H1 (cell line): ENCODE measurements at regions not wholly inside any gene's neighbourhood (a gene's known extent, or its start where the extent isn't known, plus 50 kb on each side); places are given as distances from the start of the nearest gene placed in this dataset.

Experiments
- CTCF ChIA-PET: fragments of 300-600 bp; sonication (Branson Sonifier 250); formaldehyde crosslinking; loops from one replicate; lab custom pipeline; 2021; ENCODE audit not compliant: partially characterized antibody; lab: Charles Lee
- POLR2A ChIA-PET: fragments of 300-600 bp; sonication (Branson Sonifier 250); formaldehyde crosslinking; loops from one replicate; lab custom pipeline; 2021; ENCODE audit warnings: inconsistent platforms; ENCODE audit not compliant: partially characterized antibody; lab: Charles Lee
- DNase-seq, 2 experiments: peaks; one replicate each; pipeline versions ENCODE4 v3.0.0 to v3.0.0-alpha.2; 2010 to 2022; ENCODE audit warnings: low spot score in 2 of 2, low read depth in 1 of 2, mixed read lengths in 1 of 2
- FAIRE-seq: peaks from 2 replicates; lab custom pipeline; 2011; peaks lifted over from hg19 to GRCh38; lab: Jason Lieb, UNC
- H2AFZ ChIP-seq: 2 replicates; pipeline ENCODE4 v1.8.1; 2012; ENCODE audit warnings: low read length, inconsistent platforms
- H2AK5ac ChIP-seq: 2 replicates; pipeline ENCODE4 v1.6.1; 2013; ENCODE audit warnings: low read depth, low read length
- H2BK120ac ChIP-seq: replicated peaks from 2 replicates; pipeline ENCODE3; 2013; ENCODE audit warnings: low read depth, low read length, inconsistent platforms
- H2BK12ac ChIP-seq: 2 replicates; pipeline ENCODE4 v1.6.1; 2013; ENCODE audit warnings: low read depth, low read length
- H2BK15ac ChIP-seq: 2 replicates; pipeline ENCODE4 v1.6.1; 2013; ENCODE audit warnings: low read length
- H2BK20ac ChIP-seq: 2 replicates; pipeline ENCODE4 v1.6.1; 2013; ENCODE audit warnings: low read length
- H2BK5ac ChIP-seq: 2 replicates; pipeline ENCODE4 v1.6.1; 2013; ENCODE audit warnings: low read depth, low read length
- H3K14ac ChIP-seq: 2 replicates; pipeline ENCODE4 v1.6.1; 2013; ENCODE audit warnings: inconsistent platforms; ENCODE audit not compliant: insufficient read length
- H3K18ac ChIP-seq: 2 replicates; pipeline ENCODE4 v1.6.1; 2013; ENCODE audit warnings: low read length; ENCODE audit errors: extremely low read depth
- H3K23ac ChIP-seq: 2 replicates; pipeline ENCODE4 v1.6.1; 2013; ENCODE audit warnings: inconsistent platforms; ENCODE audit not compliant: insufficient read length
- H3K23me2 ChIP-seq: 2 replicates; pipeline ENCODE4 v1.6.1; 2013; ENCODE audit warnings: low read depth, low read length
- H3K27ac ChIP-seq: 2 replicates; pipeline ENCODE4 v1.6.1; 2011; ENCODE audit warnings: low read depth, low read length, inconsistent platforms
- H3K27me3 ChIP-seq, 4 experiments: replicated peaks in 1 of 4; 1 replicate in 1 of 4; 2 replicates in 3 of 4; pipeline versions ENCODE4 v1.6.1 to v1.8.1; 2011 to 2013; ENCODE audit warnings: low read length in 3 of 4, mild to moderate bottlenecking in 3 of 4, inconsistent platforms in 2 of 4, mixed read lengths in 2 of 4, moderate library complexity in 1 of 4; ENCODE audit not compliant: control insufficient read depth in 3 of 4, insufficient read depth in 3 of 4; ENCODE audit errors: extremely low read depth in 1 of 4
- H3K36me3 ChIP-seq, 4 experiments: 2 replicates each; pipeline versions ENCODE4 v1.6.1 to v1.8.1; 2011 to 2013; ENCODE audit warnings: mild to moderate bottlenecking in 4 of 4, low read length in 3 of 4, moderate library complexity in 2 of 4, control low read depth in 1 of 4, inconsistent platforms in 1 of 4; ENCODE audit not compliant: insufficient read depth in 4 of 4, control insufficient read depth in 2 of 4
- H3K4ac ChIP-seq: replicated peaks from 2 replicates; pipeline ENCODE3; 2013; ENCODE audit warnings: low read length, low read depth, mixed read lengths, inconsistent platforms; ENCODE audit not compliant: insufficient read length
- H3K4me1 ChIP-seq, 4 experiments: replicated peaks in 1 of 4; 1 replicate in 1 of 4; 2 replicates in 3 of 4; pipeline versions ENCODE4 v1.6.1 to v1.8.1; 2011 to 2013; ENCODE audit warnings: low read length in 3 of 4, inconsistent platforms in 2 of 4, mixed read lengths in 1 of 4; ENCODE audit not compliant: insufficient read depth in 4 of 4, control insufficient read depth in 3 of 4
- H3K4me2 ChIP-seq, 2 experiments: 2 replicates each; pipeline versions ENCODE4 v1.6.1 to v1.8.1; 2011 to 2013; ENCODE audit warnings: low read depth in 2 of 2, low read length in 2 of 2, control low read depth in 1 of 2, inconsistent platforms in 1 of 2, mild to moderate bottlenecking in 1 of 2; ENCODE audit not compliant: insufficient read depth in 1 of 2
- H3K4me3 ChIP-seq, 4 experiments: fragments of 200-600, 300-600 bp in 1 of 4; sonication (generic), shearing (Covaris generic), sonication (Bioruptor Twin) in 1 of 4; 2 replicates each; pipeline versions ENCODE4 v1.5.1 to v1.8.1; 2011 to 2016; ENCODE audit warnings: low read length in 4 of 4, low read depth in 3 of 4, control low read depth in 2 of 4, inconsistent platforms in 2 of 4, mild to moderate bottlenecking in 2 of 4, mixed read lengths in 1 of 4, moderate library complexity in 1 of 4; ENCODE audit not compliant: insufficient read depth in 2 of 4; ENCODE audit errors: extremely low read depth in 1 of 4
- H3K56ac ChIP-seq: replicated peaks from 2 replicates; pipeline ENCODE3; 2013; ENCODE audit warnings: low read depth, mild to moderate bottlenecking, mixed read lengths, low read length, inconsistent platforms; ENCODE audit not compliant: insufficient read length
- H3K79me1 ChIP-seq: 2 replicates; pipeline ENCODE4 v1.6.1; 2013; ENCODE audit warnings: low read depth, low read length, control low read depth
- H3K79me2 ChIP-seq, 2 experiments: 2 replicates each; pipeline versions ENCODE4 v1.6.1 to v1.8.1; 2012 to 2013; ENCODE audit warnings: low read length in 2 of 2, mild to moderate bottlenecking in 2 of 2, inconsistent platforms in 1 of 2; ENCODE audit not compliant: insufficient read depth in 2 of 2, control insufficient read depth in 1 of 2
- H3K9ac ChIP-seq, 4 experiments: replicated peaks in 1 of 4; 1 replicate in 1 of 4; 2 replicates in 3 of 4; pipeline versions ENCODE4 v1.6.1 to v1.8.1; 2011 to 2013; ENCODE audit warnings: low read depth in 3 of 4, low read length in 3 of 4, control low read depth in 2 of 4, mild to moderate bottlenecking in 2 of 4, moderate library complexity in 2 of 4, inconsistent platforms in 1 of 4; ENCODE audit errors: extremely low read depth in 1 of 4
- H3K9me3 ChIP-seq, 2 experiments: 2 replicates each; pipeline versions ENCODE4 v1.6.1 to v1.8.1; 2012 to 2013; ENCODE audit warnings: mild to moderate bottlenecking in 2 of 2, moderate library complexity in 2 of 2, control low read depth in 1 of 2, inconsistent platforms in 1 of 2, low read depth in 1 of 2, low read length in 1 of 2, mixed read lengths in 1 of 2; ENCODE audit not compliant: insufficient read depth in 2 of 2
- H4K20me1 ChIP-seq, 2 experiments: replicated peaks in 1 of 2; 2 replicates each; pipeline versions ENCODE3 to v1.8.1; 2011 to 2013; ENCODE audit warnings: inconsistent platforms in 2 of 2, low read length in 2 of 2, mild to moderate bottlenecking in 1 of 2; ENCODE audit not compliant: insufficient read depth in 2 of 2, control insufficient read depth in 1 of 2
- H4K5ac ChIP-seq: 2 replicates; pipeline ENCODE4 v1.6.1; 2013; ENCODE audit warnings: low read length, low read depth, mixed read lengths, inconsistent platforms; ENCODE audit not compliant: insufficient read length
- H4K8ac ChIP-seq: 2 replicates; pipeline ENCODE4 v1.8.0; 2013; ENCODE audit warnings: mild to moderate bottlenecking, moderate library complexity, low read length, inconsistent platforms; ENCODE audit not compliant: insufficient read depth; ENCODE audit errors: extremely low read depth
- H4K91ac ChIP-seq: replicated peaks from 2 replicates; pipeline ENCODE3; 2013; ENCODE audit warnings: low read length, mixed read lengths, inconsistent platforms; ENCODE audit not compliant: insufficient read length
- BCL11A ChIP-seq, 2 experiments: IDR thresholded peaks; one replicate each; pipeline ENCODE4 v1.6.1; 2011; ENCODE audit warnings: low read depth in 2 of 2, low read length in 2 of 2, mild to moderate bottlenecking in 2 of 2
- CBX8 ChIP-seq: fragments of 300-800, 300-1000 bp; sonication (generic); IDR thresholded peaks from 2 replicates; pipeline ENCODE4 v1.7.1; 2016; ENCODE audit warnings: low read depth, low read length, borderline replicate concordance
- CREB1 ChIP-seq: IDR thresholded peaks from 2 replicates; pipeline ENCODE4 v1.6.1; 2012; ENCODE audit warnings: inconsistent platforms
- E2F6 ChIP-seq: IDR thresholded peaks from 2 replicates; pipeline ENCODE4 v1.6.1; 2012; ENCODE audit warnings: inconsistent platforms
- EGR1 ChIP-seq: IDR thresholded peaks from 2 replicates; pipeline ENCODE4 v1.6.1; 2011; ENCODE audit warnings: low read depth, low read length, borderline replicate concordance
- GTF2F1 ChIP-seq: IDR thresholded peaks from 2 replicates; pipeline ENCODE4 v1.6.1; 2012; ENCODE audit warnings: low read depth, low read length, improper control_type of control experiment, borderline replicate concordance
- HDAC2 ChIP-seq, 2 experiments: fragments of 300-600 bp in 1 of 2; sonication (generic) in 1 of 2; IDR thresholded peaks; 2 replicates each; pipeline ENCODE4 v1.6.1; 2011 to 2012; ENCODE audit warnings: low read depth in 2 of 2, low read length in 2 of 2, mild to moderate bottlenecking in 2 of 2, moderate library complexity in 2 of 2, borderline replicate concordance in 1 of 2, inconsistent platforms in 1 of 2
- HDAC6 ChIP-seq: IDR thresholded peaks from one replicate; pipeline ENCODE4 v1.7.1; 2012; ENCODE audit warnings: low read depth, mild to moderate bottlenecking, inconsistent platforms, low read length, moderate library complexity
- KDM1A ChIP-seq: fragments of 200-600, 300-600 bp; sonication (generic); IDR thresholded peaks from 2 replicates; pipeline ENCODE4 v1.7.1; 2016; ENCODE audit warnings: mild to moderate bottlenecking, low read length, borderline replicate concordance
- POU5F1 ChIP-seq: IDR thresholded peaks from 2 replicates; pipeline ENCODE4 v1.6.1; 2011; ENCODE audit warnings: low read depth, mild to moderate bottlenecking, low read length, moderate library complexity
- SIX5 ChIP-seq: IDR thresholded peaks from 2 replicates; pipeline ENCODE4 v1.6.1; 2011; ENCODE audit warnings: mild to moderate bottlenecking, low read depth, low read length
- TAF1 ChIP-seq: IDR thresholded peaks from 2 replicates; pipeline ENCODE4 v1.6.1; 2011; ENCODE audit warnings: mild to moderate bottlenecking, low read depth, low read length
- TEAD4 ChIP-seq: IDR thresholded peaks from 2 replicates; pipeline ENCODE4 v1.6.1; 2012; ENCODE audit warnings: low read depth, low read length, inconsistent platforms, mixed read lengths
- whole genome bisulfite sequencing, 2 experiments: shearing (Covaris generic) in 1 of 2; methylation state at CpG; one replicate each; pipeline versions ENCODE4 v1.1.6 to v1.1.7; 2013 to 2015; ENCODE audit warnings: low lambda C conversion rate in 2 of 2, mixed read lengths in 2 of 2, inconsistent platforms in 1 of 2, low coverage in 1 of 2, missing lambda C conversion rate in 1 of 2; ENCODE audit not compliant: insufficient replicate concordance in 2 of 2, insufficient coverage in 1 of 2, insufficient read length in 1 of 2; ENCODE audit errors: extremely low coverage in 1 of 2, missing lambda C conversion rate in 1 of 2; 5-methylcytosine and 5-hydroxymethylcytosine counted together
- TF ChIP-seq, protein P1 (sequence below): IDR thresholded peaks from 2 replicates; pipeline ENCODE4 v1.6.1; 2011; ENCODE audit warnings: low read depth, mild to moderate bottlenecking, low read length; ENCODE audit not compliant: insufficient read depth

- Histone ChIP-seq H3K4me2 (no peak overlapping the region), H2AFZ (no peak overlapping the region), H4K5ac (no peak overlapping the region), H3K23me2 (no peaks in the 10 kb centered on the region), H2BK15ac (no peak overlapping the region), H4K8ac (no peak overlapping the region), H2BK20ac (no peak overlapping the region), H3K27me3 (peaks cover 0 to 1% (median 0%) of the 10 kb centered on the region in 4 experiments; a peak in 1 of 7 replicates), H3K79me1 (no peaks in the 10 kb centered on the region), H2BK5ac (no peak overlapping the region), H2AK5ac (no peak overlapping the region), H3K36me3 (no peaks in the 10 kb centered on the region), H4K91ac (no peak overlapping the region), H4K20me1 (no peaks in the 10 kb centered on the region), H3K23ac (no peak overlapping the region), H3K4me1 (no peaks in the 10 kb centered on the region), H3K4ac (no peak overlapping the region), H3K56ac (no peak overlapping the region), H2BK12ac (no peak overlapping the region), H2BK120ac (no peak overlapping the region), H3K4me3 (no peak overlapping the region), H3K79me2 (no peaks in the 10 kb centered on the region), H3K9ac (no peak overlapping the region), H3K27ac (no peak overlapping the region), H3K14ac (no peak overlapping the region), H3K9me3 (0 out of 4 replicates have a peak, but pooled peaks cover 0 to 4% of the 10 kb centered on the region in 2 experiments), H3K18ac (no peak overlapping the region)
- CTCF ChIA-PET: interaction anchor here (0.7 kb wide), 1 partner anchor 48 kb away, joined by 3 read pairs; no protein-coding TSS in a partner anchor
- DNase-seq: no peak
- FAIRE-seq: no peak
- 96% methylated on average over 3 of the region's 3 CpGs; no CpG with 5 or more reads in 1 of the 2 experiments for WGBS, 2 experiments
- POLR2A ChIA-PET: no interaction called here
- TF ChIP-seq CBX8 (no peak), E2F6 (no peak), BCL11A (IDR thresholded peaks at IDR 0.05; ENCODE audit: low read depth in 2 of 2, low read length in 2 of 2) (no peak), KDM1A (no peak), EGR1 (no peak), HDAC6 (no peak), GTF2F1 (no peak), TAF1 (no peak), POU5F1 (no peak), TEAD4 (no peak), CREB1 (no peak), SIX5 (no peak), HDAC2 (IDR thresholded peaks at IDR 0.05; ENCODE audit: borderline replicate concordance in 1 of 2, low read depth in 2 of 2, low read length in 2 of 2) (no peak)
- TF ChIP-seq, protein P1, sequence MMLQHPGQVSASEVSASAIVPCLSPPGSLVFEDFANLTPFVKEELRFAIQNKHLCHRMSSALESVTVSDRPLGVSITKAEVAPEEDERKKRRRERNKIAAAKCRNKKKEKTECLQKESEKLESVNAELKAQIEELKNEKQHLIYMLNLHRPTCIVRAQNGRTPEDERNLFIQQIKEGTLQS: no peak
Measured at GRCh38 chr1:72997041-72997440, 714.7 kb upstream of the NEGR1 start.
